OCI-LY1 (cell line): ENCODE measurements at regions not wholly inside any gene's neighbourhood (a gene's known extent, or its start where the extent isn't known, plus 50 kb on each side); places are given as distances from the start of the nearest gene placed in this dataset.

Experiments
- CTCF ChIP-seq: fragments of 200-600 bp; sonication (generic), shearing (Covaris generic); IDR thresholded peaks from 2 replicates; pipeline ENCODE4 v1.5.1; 2017; ENCODE audit warnings: mild to moderate bottlenecking, antibody characterized with exemption, low read length, moderate library complexity, mixed read lengths
- EZH2 ChIP-seq: fragments of 200-600 bp; sonication (generic), shearing (Covaris generic); IDR thresholded peaks from 2 replicates; pipeline ENCODE4 v1.8.0; 2017; ENCODE audit warnings: borderline replicate concordance, mixed run types, mild to moderate bottlenecking, antibody characterized with exemption, low read length, moderate library complexity, mixed read lengths

GRCh38 chr3:71919572-71919971 lies 134.6 kb upstream of the PROK2 start:
- TF ChIP-seq CTCF (no peak), EZH2 (no peak)
